ENCODE measurements at regions not wholly inside any gene's neighbourhood (a gene's known extent, or its start where the extent isn't known, plus 50 kb on each side); places are given as distances from the start of the nearest gene placed in this dataset.

- intact Hi-C loops (cut with micrococcal nuclease): no loop called here
- Histone ChIP-seq H3K79me2 (ENCODE audit: low read length) (no peaks in the 10 kb centered on the region), H3K27ac (ENCODE audit: low read length) (no peak overlapping the region), H3K4me3 (ENCODE audit: low read length) (no peak overlapping the region), H3K9ac (ENCODE audit: low read length) (no peak overlapping the region), H4K20me1 (ENCODE audit: low read length) (no peaks in the 10 kb centered on the region), H3K36me3 (ENCODE audit: low read depth, low read length) (no peaks in the 10 kb centered on the region), H3K4me1 (ENCODE audit: insufficient read depth, low read length) (no peaks in the 10 kb centered on the region), H3K27me3 (ENCODE audit: low read length) (no peaks in the 10 kb centered on the region), H3K9me2 (replicated peaks; ENCODE audit: low read length) (no peaks in the 10 kb centered on the region), H3F3A (ENCODE audit: low read length, unreplicated experiment) (no peaks in the 10 kb centered on the region), H2AFZ (ENCODE audit: low read length) (no peak overlapping the region), H3K4me2 (ENCODE audit: low read length) (no peak overlapping the region), H3K9me3 (ENCODE audit: low read length) (no peaks in the 10 kb centered on the region)
- no peak for DNase-seq
- ATAC-seq: no peak
- CTCF ChIA-PET: no interaction called here
- POLR2A ChIA-PET (ENCODE audit: unreplicated experiment): no interaction called here
- BruUV-seq (replicated peaks): no TSS peak
- TF ChIP-seq EZH2 (IDR thresholded peaks at IDR 0.05; ENCODE audit: low read length, unreplicated experiment): no peak
- no peak for TF ChIP-seq EZH2phosphoT487 (IDR thresholded peaks at IDR 0.05; ENCODE audit: borderline replicate concordance, low read length)
- TF ChIP-seq CTCF (conservative IDR thresholded peaks at IDR 0.05; ENCODE audit: low read depth, low read length): no peak
Observed at GRCh38 chr18:62644773-62645172, 70.6 kb upstream of the PHLPP1 start.

GRCh38 chr18:62647179-62647578 lies 68.2 kb upstream of the PHLPP1 start:
- no peak overlapping the region for H3K27ac ChIP-seq (ENCODE audit: low read length)
- no peaks in the 10 kb centered on the region for H4K20me1 ChIP-seq (ENCODE audit: low read length)
- intact Hi-C loops (cut with micrococcal nuclease): no loop called here

More at GRCh38 chr18:62647179-62647578, 68.2 kb upstream of the PHLPP1 start:
- TF ChIP-seq EZH2 (IDR thresholded peaks at IDR 0.05; ENCODE audit: low read length, unreplicated experiment): no peak
- no peak for TF ChIP-seq EZH2phosphoT487 (IDR thresholded peaks at IDR 0.05; ENCODE audit: borderline replicate concordance, low read length)
- TF ChIP-seq CTCF (conservative IDR thresholded peaks at IDR 0.05; ENCODE audit: low read depth, low read length): no peak
- no peaks in the 10 kb centered on the region for H3K9me3 ChIP-seq (ENCODE audit: low read length)
- H3K9ac ChIP-seq (ENCODE audit: low read length): no peak overlapping the region
- no peaks in the 10 kb centered on the region for H3K27me3 ChIP-seq (ENCODE audit: low read length)
- no peaks in the 10 kb centered on the region for H3K79me2 ChIP-seq (ENCODE audit: low read length)
- H3K4me2 ChIP-seq (ENCODE audit: low read length): no peak overlapping the region
- no TSS peak for BruUV-seq (replicated peaks)
- ChIA-PET CTCF (no interaction called here), POLR2A (ENCODE audit: unreplicated experiment) (no interaction called here)
- no peak overlapping the region for H3K4me3 ChIP-seq (ENCODE audit: low read length)
- ATAC-seq (no peak), DNase-seq (no peak)
- H3F3A ChIP-seq (ENCODE audit: low read length, unreplicated experiment): no peaks in the 10 kb centered on the region
- no peaks in the 10 kb centered on the region for H3K4me1 ChIP-seq (ENCODE audit: insufficient read depth, low read length)
- H2AFZ ChIP-seq (ENCODE audit: low read length): no peak overlapping the region
- H3K9me2 ChIP-seq (replicated peaks; ENCODE audit: low read length): no peaks in the 10 kb centered on the region
- no peaks in the 10 kb centered on the region for H3K36me3 ChIP-seq (ENCODE audit: low read depth, low read length)

Measured in PC-3 (cell line).